Vagina (tissue), 2 donors: ENCODE measurements at regions not wholly inside any gene's neighbourhood (a gene's known extent, or its start where the extent isn't known, plus 50 kb on each side); places are given as distances from the start of the nearest gene placed in this dataset.

Source experiments
- CTCF ChIP-seq, 3 experiments: fragments of 450-650 bp in 2 of 3; fragments of 200-600 bp in 1 of 3; sonication (generic) in 1 of 3; IDR thresholded peaks; one replicate each; pipeline ENCODE4 v1.5.1; 2017 to 2019; ENCODE audit warnings: antibody characterized with exemption in 3 of 3, mild to moderate bottlenecking in 2 of 3, moderate library complexity in 2 of 3
- POLR2A ChIP-seq, 2 donors: fragments of 450-650 bp; IDR thresholded peaks; one replicate each; pipeline ENCODE4 v1.6.1; 2017; ENCODE audit warnings: antibody characterized with exemption in 2 of 2, mild to moderate bottlenecking in 2 of 2, moderate library complexity in 2 of 2
- POLR2AphosphoS5 ChIP-seq, 2 donors: sonication (generic); formaldehyde crosslinking; IDR thresholded peaks; one replicate each; pipeline ENCODE4 v1.9.0; 2017; ENCODE audit warnings: antibody characterized with exemption in 2 of 2, mild to moderate bottlenecking in 2 of 2, low read depth in 1 of 2; ENCODE audit not compliant: insufficient read depth in 1 of 2

GRCh38 chr13:86681223-86681622, 882.0 kb upstream of the SLITRK6 start:
- no peak for TF ChIP-seq CTCF (IDR thresholded peaks at IDR 0.05)
- TF ChIP-seq POLR2AphosphoS5 (IDR thresholded peaks at IDR 0.05; ENCODE audit: insufficient read depth in 1 of 2, low read depth in 1 of 2), result no peak
- no peak for TF ChIP-seq POLR2A (IDR thresholded peaks at IDR 0.05)
